Rectal smooth muscle tissue (tissue), 1 donor: ENCODE measurements at regions not wholly inside any gene's neighbourhood (a gene's known extent, or its start where the extent isn't known, plus 50 kb on each side); places are given as distances from the start of the nearest gene placed in this dataset.

Experiments
- H3K27ac ChIP-seq: one replicate; pipeline ENCODE4 v1.7.0; 2013; ENCODE audit warnings: low read depth, low read length, inconsistent platforms
- H3K27me3 ChIP-seq: one replicate; pipeline ENCODE4 v1.7.0; 2013; ENCODE audit warnings: low read length; ENCODE audit not compliant: control insufficient read depth, insufficient read depth
- H3K36me3 ChIP-seq: one replicate; pipeline ENCODE4 v1.7.0; 2013; ENCODE audit warnings: low read length; ENCODE audit not compliant: control insufficient read depth, insufficient read depth
- H3K4me1 ChIP-seq: one replicate; pipeline ENCODE4 v1.7.0; 2013; ENCODE audit warnings: low read length; ENCODE audit not compliant: control insufficient read depth, insufficient read depth
- H3K4me3 ChIP-seq: one replicate; pipeline ENCODE4 v1.7.0; 2013; ENCODE audit warnings: low read length
- H3K9ac ChIP-seq: one replicate; pipeline ENCODE4 v1.7.0; 2013; ENCODE audit warnings: low read length

DNA sequence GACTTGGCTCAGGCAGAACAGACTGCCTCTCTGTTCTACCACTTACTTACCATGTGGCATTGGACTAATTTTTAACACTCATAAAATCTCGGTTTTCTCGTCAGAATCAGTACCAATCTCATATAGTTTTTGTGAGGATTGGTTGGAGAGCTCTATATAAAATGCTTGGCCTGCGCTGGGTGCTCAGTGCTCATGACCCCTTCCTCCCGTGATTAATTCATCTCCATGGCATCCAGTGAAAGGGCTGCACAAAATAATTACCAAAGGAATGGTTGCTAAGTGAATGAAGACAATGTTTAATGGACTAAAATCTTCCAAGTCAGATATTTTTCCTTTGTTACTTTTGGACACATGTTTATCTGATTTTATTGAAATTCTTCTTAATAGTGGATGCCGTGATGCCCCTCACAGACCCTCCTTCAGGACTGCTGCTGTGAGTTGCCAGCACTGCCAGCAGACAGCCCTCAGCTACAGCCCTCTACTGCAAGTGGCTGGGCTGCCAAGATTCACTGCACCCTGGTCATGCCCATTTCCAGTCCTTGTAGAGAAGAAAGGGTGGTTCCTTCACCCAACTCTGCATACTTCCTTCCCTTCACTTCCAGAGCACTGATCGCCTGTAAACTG lies 436.5 kb downstream of the LMO4 start:
- Histone ChIP-seq H3K4me3 (no peak overlapping the region), H3K27ac (no peak overlapping the region), H3K36me3 (no peaks in the 10 kb centered on the region), H3K27me3 (no peaks in the 10 kb centered on the region), H3K9ac (no peak overlapping the region), H3K4me1 (no peaks in the 10 kb centered on the region)

GRCh38 chr1:87765681-87766070 lies 437.0 kb downstream of the LMO4 start:
- no peaks in the 10 kb centered on the region for H3K4me1 ChIP-seq
- no peaks in the 10 kb centered on the region for H3K36me3 ChIP-seq
- H3K4me3 ChIP-seq = no peak overlapping the region
- H3K27me3 ChIP-seq = no peaks in the 10 kb centered on the region
- no peak overlapping the region for H3K27ac ChIP-seq
- no peak overlapping the region for H3K9ac ChIP-seq

DNA sequence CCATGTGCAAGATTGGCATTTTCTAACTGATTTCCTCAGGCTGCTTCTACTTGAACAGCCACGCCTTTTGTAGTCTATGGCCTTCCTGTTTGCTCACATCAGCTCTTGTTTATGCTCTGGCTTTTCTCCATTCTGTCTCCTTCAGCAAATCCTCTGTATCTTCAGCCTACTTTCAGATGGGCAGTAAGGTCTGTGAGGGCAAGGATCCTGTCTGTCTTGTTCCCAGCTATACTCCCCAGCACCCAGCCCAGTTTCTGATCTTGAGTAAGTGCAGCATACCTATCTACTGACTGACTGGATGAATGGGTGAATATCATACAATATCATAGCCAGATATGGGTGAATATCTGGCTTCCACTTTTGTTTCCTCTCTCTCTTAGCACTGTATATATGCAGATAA lies 438.1 kb downstream of the LMO4 start:
- no peaks in the 10 kb centered on the region for H3K4me1 ChIP-seq
- no peaks in the 10 kb centered on the region for H3K36me3 ChIP-seq
- no peak overlapping the region for H3K9ac ChIP-seq
- H3K27ac ChIP-seq = no peak overlapping the region
- no peaks in the 10 kb centered on the region for H3K27me3 ChIP-seq
- no peak overlapping the region for H3K4me3 ChIP-seq

DNA sequence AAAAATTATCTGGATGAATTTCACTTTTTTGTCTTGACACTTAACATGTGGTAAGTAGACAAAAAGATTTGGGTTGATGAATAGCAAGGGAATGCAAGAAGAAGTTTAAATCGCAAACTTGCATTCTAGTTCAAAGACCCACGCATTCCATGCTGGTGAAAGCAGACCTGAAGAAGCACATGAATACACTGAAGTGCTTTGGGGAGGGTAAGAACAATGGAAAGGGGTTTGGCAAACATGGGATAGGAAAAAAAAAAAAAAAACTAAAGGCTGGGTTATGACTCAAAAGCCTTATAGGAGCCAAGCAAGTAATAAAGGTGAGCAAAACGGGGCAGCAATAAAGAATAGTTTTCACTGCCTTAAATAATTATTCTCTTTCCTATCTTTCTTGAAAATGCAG lies 450.2 kb downstream of the LMO4 start:
- no peaks in the 10 kb centered on the region for H3K27me3 ChIP-seq
- no peaks in the 10 kb centered on the region for H3K36me3 ChIP-seq
- H3K9ac ChIP-seq = no peak overlapping the region
- peaks cover 8% of the 10 kb centered on the region for H3K4me1 ChIP-seq
- no peak overlapping the region for H3K27ac ChIP-seq
- no peak overlapping the region for H3K4me3 ChIP-seq

DNA sequence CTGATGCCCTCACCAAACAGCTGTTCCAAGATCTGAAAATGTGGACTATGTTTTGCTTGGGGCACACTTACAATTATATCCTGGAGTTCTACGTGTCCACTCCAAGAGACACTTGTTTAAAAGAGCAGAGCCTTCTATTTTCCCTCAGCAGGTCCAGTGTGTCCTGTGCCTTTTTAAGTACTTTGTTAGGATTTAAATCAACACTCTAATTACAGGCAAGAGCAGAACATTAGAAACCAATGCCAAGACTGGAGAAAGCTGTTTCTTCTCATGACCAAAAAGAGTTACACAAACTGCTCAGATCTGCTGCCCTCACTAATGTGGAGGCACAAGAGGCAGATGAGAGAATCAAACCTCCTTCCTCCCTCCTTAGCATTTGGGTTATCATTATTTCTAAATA lies 452.9 kb downstream of the LMO4 start:
- no peak overlapping the region for H3K4me3 ChIP-seq
- H3K36me3 ChIP-seq = no peaks in the 10 kb centered on the region
- no peak overlapping the region for H3K9ac ChIP-seq
- H3K27ac ChIP-seq = peak overlapping the region; percentile 46
- no peaks in the 10 kb centered on the region for H3K27me3 ChIP-seq
- peaks cover 8% of the 10 kb centered on the region for H3K4me1 ChIP-seq

DNA sequence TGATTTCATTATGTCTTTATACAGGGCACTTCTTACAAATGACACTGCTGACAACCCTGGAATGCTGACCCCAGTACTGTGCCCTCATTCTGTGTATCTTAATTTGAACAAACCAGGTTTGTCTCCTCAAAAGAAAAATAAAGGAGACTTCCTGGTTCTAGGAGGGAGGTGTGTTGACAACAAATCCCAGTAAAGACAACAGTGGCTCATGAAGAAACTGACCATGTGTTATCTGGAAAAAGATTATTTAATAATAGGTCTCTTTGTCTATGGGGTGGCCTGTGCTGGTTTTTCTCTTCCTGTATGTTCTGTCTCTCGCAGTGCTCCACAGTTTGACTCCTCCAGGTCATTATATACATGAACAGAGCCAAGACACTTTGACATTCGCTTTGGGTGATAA lies 454.6 kb downstream of the LMO4 start:
- Histone ChIP-seq H3K36me3 (no peaks in the 10 kb centered on the region), H3K4me3 (no peak overlapping the region), H3K27ac (no peak overlapping the region), H3K4me1 (peaks cover 8% of the 10 kb centered on the region), H3K27me3 (no peaks in the 10 kb centered on the region), H3K9ac (no peak overlapping the region)

DNA sequence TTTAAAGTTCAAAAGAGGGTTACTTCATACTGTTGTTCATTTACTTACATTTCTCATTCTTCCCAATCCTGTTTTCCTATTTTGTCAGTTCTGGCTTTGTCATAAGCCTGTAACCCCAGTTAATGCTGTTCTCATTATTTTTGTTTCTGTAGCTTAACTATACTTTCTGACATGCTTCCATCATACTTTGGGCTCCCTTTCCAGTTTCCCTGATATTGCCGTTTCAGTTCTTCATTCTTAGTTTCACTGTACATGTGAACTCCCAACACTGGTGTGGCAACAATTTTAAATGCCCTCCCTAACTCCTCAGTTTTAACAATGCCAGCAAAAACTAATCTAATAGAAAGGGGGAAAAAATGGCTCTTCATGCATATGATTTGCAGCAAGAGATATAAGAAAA lies 456.7 kb downstream of the LMO4 start:
- Histone ChIP-seq H3K27me3 (no peaks in the 10 kb centered on the region), H3K4me1 (peaks cover 8% of the 10 kb centered on the region), H3K4me3 (no peak overlapping the region), H3K9ac (no peak overlapping the region), H3K27ac (no peak overlapping the region), H3K36me3 (no peaks in the 10 kb centered on the region)

DNA sequence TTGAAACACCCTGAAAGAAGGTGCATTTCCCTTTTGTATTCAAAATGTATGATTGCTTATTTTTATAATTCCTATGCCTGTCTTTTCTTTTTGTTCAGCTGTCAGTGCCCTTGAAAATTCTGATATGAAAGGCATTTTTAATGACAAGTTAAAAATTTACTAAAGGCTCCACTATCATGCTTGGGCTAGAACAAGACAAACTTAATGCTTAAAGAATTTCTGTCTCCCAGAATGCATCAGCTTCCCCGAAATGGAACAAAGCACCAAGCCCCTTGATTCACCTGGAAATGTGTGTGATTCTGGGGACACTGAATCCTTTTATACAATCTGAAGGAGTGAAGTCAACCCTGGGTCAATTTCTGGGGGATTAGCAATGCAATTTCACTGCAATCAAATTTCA lies 457.5 kb downstream of the LMO4 start:
- no peaks in the 10 kb centered on the region for H3K27me3 ChIP-seq
- H3K9ac ChIP-seq = no peak overlapping the region
- no peak overlapping the region for H3K4me3 ChIP-seq
- no peak overlapping the region for H3K27ac ChIP-seq
- no peaks in the 10 kb centered on the region for H3K36me3 ChIP-seq
- H3K4me1 ChIP-seq = peaks cover 4% of the 10 kb centered on the region

DNA sequence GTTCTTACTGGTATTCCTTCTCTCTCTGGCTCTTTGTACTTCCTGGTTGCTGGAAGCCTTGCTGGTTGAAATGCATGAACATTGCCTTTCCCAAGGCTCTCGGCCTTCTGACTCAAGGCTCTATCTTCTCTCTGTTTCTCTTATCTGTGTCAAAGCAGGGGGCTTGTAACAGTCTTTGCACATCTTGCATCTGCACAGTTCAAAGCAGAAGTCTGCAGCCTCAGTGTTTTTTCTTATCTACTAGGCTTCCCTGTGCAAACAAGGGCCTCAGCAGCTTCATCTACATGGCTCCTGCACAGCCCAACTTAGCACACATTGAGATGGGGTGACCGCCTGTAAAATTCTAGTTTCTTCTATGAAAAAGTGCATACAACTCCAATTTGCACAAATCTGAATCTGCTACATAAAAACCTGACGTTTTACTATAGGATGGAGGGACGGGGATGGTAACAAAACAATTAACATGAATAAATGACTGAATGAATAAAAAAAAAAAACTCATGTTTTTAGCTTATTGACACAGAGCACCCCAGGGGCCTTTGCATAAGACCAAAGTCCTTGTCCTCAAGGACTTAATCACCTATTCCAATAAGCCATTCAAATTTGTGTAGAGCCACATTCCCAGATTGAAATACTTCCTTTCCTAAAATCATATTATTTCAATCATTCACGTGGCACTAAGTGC lies 458.3 kb downstream of the LMO4 start:
- no peak overlapping the region for H3K9ac ChIP-seq
- H3K4me3 ChIP-seq = no peak overlapping the region
- H3K4me1 ChIP-seq = peaks cover 2% of the 10 kb centered on the region
- H3K27ac ChIP-seq = no peak overlapping the region
- H3K27me3 ChIP-seq = no peaks in the 10 kb centered on the region
- H3K36me3 ChIP-seq = no peaks in the 10 kb centered on the region

GRCh38 chr1:87787551-87787950 lies 458.9 kb downstream of the LMO4 start:
- no peaks in the 10 kb centered on the region for H3K27me3 ChIP-seq
- H3K27ac ChIP-seq = no peak overlapping the region
- H3K9ac ChIP-seq = no peak overlapping the region
- no peak overlapping the region for H3K4me3 ChIP-seq
- no peaks in the 10 kb centered on the region for H3K36me3 ChIP-seq
- H3K4me1 ChIP-seq = no peaks in the 10 kb centered on the region

DNA sequence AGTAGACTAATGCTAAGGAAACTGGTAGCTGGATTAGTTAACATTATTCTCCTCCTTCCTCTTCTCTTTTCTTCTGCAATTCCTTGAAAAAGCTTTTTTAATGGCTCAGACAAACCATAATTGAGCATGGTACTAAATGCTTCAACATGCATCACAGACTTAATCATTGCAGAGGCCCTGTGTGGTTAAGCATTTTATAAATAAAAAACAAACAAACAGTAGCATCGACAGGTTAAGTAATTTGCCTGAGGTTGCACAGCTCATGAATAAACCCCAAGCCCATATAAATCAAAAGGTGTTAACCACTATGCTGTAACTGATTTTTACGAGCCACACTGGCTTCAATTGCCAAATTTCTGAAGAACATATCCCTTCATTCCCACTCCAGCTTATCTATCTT lies 462.1 kb downstream of the LMO4 start:
- H3K9ac ChIP-seq = no peak overlapping the region
- no peak overlapping the region for H3K27ac ChIP-seq
- H3K4me3 ChIP-seq = no peak overlapping the region
- H3K27me3 ChIP-seq = no peaks in the 10 kb centered on the region
- H3K4me1 ChIP-seq = no peaks in the 10 kb centered on the region
- no peaks in the 10 kb centered on the region for H3K36me3 ChIP-seq

DNA sequence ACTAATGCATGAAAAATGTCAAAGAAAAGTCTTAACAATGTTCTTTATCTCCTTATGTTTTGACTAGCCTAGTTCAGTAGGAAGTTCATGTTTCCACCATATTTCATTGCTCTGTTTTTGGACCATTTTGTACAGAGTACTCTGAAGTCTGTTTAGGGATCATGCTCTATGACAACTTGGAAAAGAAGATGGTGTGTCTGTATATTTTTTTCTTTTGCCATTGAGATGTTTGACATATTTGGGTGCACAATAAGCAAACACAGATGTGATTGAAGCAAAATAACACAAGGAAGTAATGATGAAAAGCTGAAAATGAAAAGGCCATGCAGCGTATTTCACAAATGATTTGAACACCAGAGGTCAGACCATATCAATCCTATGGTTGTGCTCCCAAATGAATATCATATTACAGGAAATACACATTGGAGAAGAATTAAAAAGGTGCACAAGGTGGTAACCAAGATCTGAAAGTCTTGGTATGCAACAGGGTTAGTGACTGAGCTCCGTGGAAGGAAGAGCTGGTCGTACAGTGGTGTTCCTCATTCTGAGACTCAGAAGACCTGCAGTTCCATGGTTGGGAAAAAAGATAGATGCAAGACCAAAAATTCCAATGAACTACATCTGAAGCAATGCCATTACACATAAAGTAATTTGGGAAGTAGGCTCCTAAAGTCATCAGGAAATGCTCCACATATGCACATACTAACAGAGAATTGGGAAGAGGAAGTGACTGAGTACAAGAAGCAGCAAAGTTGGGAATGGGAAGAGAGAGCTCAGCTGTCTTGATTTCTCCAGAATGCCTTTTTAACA lies 463.5 kb downstream of the LMO4 start:
- H3K27ac ChIP-seq = no peak overlapping the region
- no peak overlapping the region for H3K9ac ChIP-seq
- no peaks in the 10 kb centered on the region for H3K4me1 ChIP-seq
- no peak overlapping the region for H3K4me3 ChIP-seq
- H3K36me3 ChIP-seq = no peaks in the 10 kb centered on the region
- no peaks in the 10 kb centered on the region for H3K27me3 ChIP-seq
